Endodermal cell (in vitro differentiated cells): ENCODE measurements at regions not wholly inside any gene's neighbourhood (a gene's known extent, or its start where the extent isn't known, plus 50 kb on each side); places are given as distances from the start of the nearest gene placed in this dataset.

ENCODE experiments used
- DNase-seq: peaks from one replicate; pipeline ENCODE4 v3.0.0-alpha.2; 2017
- H3K27ac ChIP-seq: 2 replicates; pipeline ENCODE4 v1.5.1; 2013; ENCODE audit warnings: mild to moderate bottlenecking, low read depth, low read length, moderate library complexity
- H3K27me3 ChIP-seq: 2 replicates; pipeline ENCODE4 v1.6.1; 2013; ENCODE audit warnings: mild to moderate bottlenecking, low read length, moderate library complexity; ENCODE audit not compliant: insufficient read depth, control insufficient read depth, poor library complexity, severe bottlenecking
- H3K36me3 ChIP-seq: 2 replicates; pipeline ENCODE4 v1.7.0; 2013; ENCODE audit warnings: mild to moderate bottlenecking, low read length, moderate library complexity; ENCODE audit not compliant: control insufficient read depth, insufficient read depth
- H3K4me1 ChIP-seq: one replicate; pipeline ENCODE4 v1.7.0; 2013; ENCODE audit warnings: low read length; ENCODE audit not compliant: control insufficient read depth, insufficient read depth
- H3K4me3 ChIP-seq: 2 replicates; pipeline ENCODE4 v1.5.1; 2013; ENCODE audit warnings: mild to moderate bottlenecking, low read length, moderate library complexity
- H3K9ac ChIP-seq: 2 replicates; pipeline ENCODE4 v1.6.1; 2013; ENCODE audit warnings: mild to moderate bottlenecking, low read length, moderate library complexity; ENCODE audit not compliant: poor library complexity, severe bottlenecking; ENCODE audit errors: extremely low read depth
- H3K9me3 ChIP-seq: 2 replicates; pipeline ENCODE4 v1.6.1; 2013; ENCODE audit warnings: mild to moderate bottlenecking, low read length, moderate library complexity; ENCODE audit not compliant: control insufficient read depth
- H3K27ac Mint-ChIP-seq: 2 replicates; pipeline ENCODE4 v1.8.0; 2020; ENCODE audit warnings: mixed read lengths
- H3K27me3 Mint-ChIP-seq: 2 replicates; pipeline ENCODE4 v1.8.0; 2021; ENCODE audit warnings: mild to moderate bottlenecking, mixed read lengths; ENCODE audit not compliant: insufficient read depth
- H3K36me3 Mint-ChIP-seq: 2 replicates; pipeline ENCODE4 v1.8.0; 2020; ENCODE audit warnings: low read depth, mixed read lengths
- H3K4me1 Mint-ChIP-seq: 2 replicates; pipeline ENCODE4 v1.8.0; 2020; ENCODE audit warnings: mixed read lengths
- H3K4me3 Mint-ChIP-seq: 2 replicates; pipeline ENCODE4 v1.8.0; 2020; ENCODE audit warnings: mild to moderate bottlenecking, moderate library complexity, mixed read lengths
- H3K9me3 Mint-ChIP-seq: 2 replicates; pipeline ENCODE4 v1.8.0; 2020; ENCODE audit warnings: mild to moderate bottlenecking, mixed read lengths
- CTCF ChIP-seq: fragments of 200-600 bp; sonication (generic); conservative IDR thresholded peaks from 2 replicates; pipeline ENCODE4 v1.5.0; 2021; ENCODE audit warnings: antibody characterized with exemption, mild to moderate bottlenecking
- WGBS, 2 experiments: methylation state at CpG; one replicate each; pipeline versions ENCODE4 v1.1.5 to v1.1.7; 2013; ENCODE audit warnings: missing lambda C conversion rate in 2 of 2, mixed read lengths in 1 of 2; ENCODE audit not compliant: insufficient coverage in 1 of 2, insufficient read length in 1 of 2; 5-methylcytosine and 5-hydroxymethylcytosine counted together

GRCh38 chr5:89537800-89538199, 654.8 kb upstream of the MEF2C start:
- Mint-ChIP-seq H3K4me3 (no peak overlapping the region), H3K9me3 (no peaks in the 10 kb centered on the region), H3K27ac (no peak overlapping the region), H3K36me3 (no peaks in the 10 kb centered on the region), H3K4me1 (no peaks in the 10 kb centered on the region), H3K27me3 (no peaks in the 10 kb centered on the region)
- no peak for TF ChIP-seq CTCF
- H3K36me3 ChIP-seq = no peaks in the 10 kb centered on the region
- no peaks in the 10 kb centered on the region for H3K4me1 ChIP-seq
- H3K9ac ChIP-seq = no peak overlapping the region
- H3K27ac ChIP-seq = no peak overlapping the region
- DNase-seq = no peak
- no peaks in the 10 kb centered on the region for H3K27me3 ChIP-seq
- H3K9me3 ChIP-seq = no peaks in the 10 kb centered on the region
- WGBS, 2 experiments = 90% methylated on average over 1 of the region's 2 CpGs; no CpG with 5 or more reads in 1 of the 2 experiments
- H3K4me3 ChIP-seq = no peak overlapping the region

GRCh38 chr5:89536020-89536419, 653.0 kb upstream of the MEF2C start:
- Mint-ChIP-seq H3K27me3 (no peaks in the 10 kb centered on the region), H3K4me3 (no peak overlapping the region), H3K4me1 (no peaks in the 10 kb centered on the region), H3K36me3 (no peaks in the 10 kb centered on the region), H3K27ac (no peak overlapping the region), H3K9me3 (no peaks in the 10 kb centered on the region)
- Histone ChIP-seq H3K4me1 (no peaks in the 10 kb centered on the region), H3K27me3 (no peaks in the 10 kb centered on the region), H3K9me3 (no peaks in the 10 kb centered on the region), H3K27ac (no peak overlapping the region), H3K4me3 (no peak overlapping the region), H3K9ac (no peak overlapping the region), H3K36me3 (no peaks in the 10 kb centered on the region)
- DNase-seq = no peak
- no peak for TF ChIP-seq CTCF
- WGBS, 2 experiments = no CpG with 5 or more reads among the region's 2 CpGs

- Mint-ChIP-seq H3K4me3 (no peak overlapping the region), H3K27me3 (no peaks in the 10 kb centered on the region), H3K4me1 (no peaks in the 10 kb centered on the region), H3K27ac (no peak overlapping the region), H3K9me3 (no peaks in the 10 kb centered on the region), H3K36me3 (no peaks in the 10 kb centered on the region)
- 91% methylated on average over 2 of the region's 2 CpGs for WGBS, 2 experiments
- Histone ChIP-seq H3K4me3 (no peak overlapping the region), H3K9ac (no peak overlapping the region), H3K36me3 (no peaks in the 10 kb centered on the region), H3K9me3 (no peaks in the 10 kb centered on the region), H3K4me1 (no peaks in the 10 kb centered on the region), H3K27ac (no peak overlapping the region), H3K27me3 (no peaks in the 10 kb centered on the region)
- DNase-seq = no peak
- no peak for TF ChIP-seq CTCF
Observed at GRCh38 chr5:89535411-89535810, 652.4 kb upstream of the MEF2C start.
